Stomach (tissue), 8 donors: ENCODE measurements at regions not wholly inside any gene's neighbourhood (a gene's known extent, or its start where the extent isn't known, plus 50 kb on each side); places are given as distances from the start of the nearest gene placed in this dataset.
"Not testable (repeated sequence)": the region's sequence is repeated elsewhere in the genome, so short reads cannot be mapped to it uniquely, and the experiment has no call there.

Experiments used
- DNase-seq, 2 donors: peaks; one replicate each; pipeline versions ENCODE4 v3.0.0 to v3.0.0-alpha.2; 2013 to 2019
- H3K27ac ChIP-seq, 5 donors: fragments of 200-600 bp in 4 of 5; sonication (generic) in 4 of 5; one replicate each; pipeline ENCODE4 v1.5.1; 2013 to 2019; ENCODE audit warnings: mild to moderate bottlenecking in 1 of 5, moderate library complexity in 1 of 5
- H3K27me3 ChIP-seq, 3 donors: fragments of 200-600 bp; sonication (generic); one replicate each; pipeline ENCODE4 v1.5.1; 2017 to 2019; ENCODE audit warnings: mixed run types in 1 of 3
- H3K36me3 ChIP-seq, 4 donors: fragments of 200-600 bp; sonication (generic); 1 replicate in 3 of 4; 2 replicates in 1 of 4; pipeline ENCODE4 v1.5.1; 2016 to 2019
- H3K4me1 ChIP-seq, 4 donors: fragments of 200-600 bp; sonication (generic); one replicate each; pipeline ENCODE4 v1.5.1; 2016 to 2019
- H3K4me3 ChIP-seq, 4 donors: fragments of 200-600 bp; sonication (generic) in 3 of 4; one replicate each; pipeline ENCODE4 v1.5.1; 2016 to 2019; ENCODE audit warnings: mild to moderate bottlenecking in 1 of 4
- H3K9me3 ChIP-seq, 4 donors: fragments of 200-600 bp; sonication (generic); one replicate each; pipeline ENCODE4 v1.5.1; 2016 to 2019
- EP300 ChIP-seq: sonication (generic); formaldehyde crosslinking; IDR thresholded peaks from one replicate; pipeline ENCODE4 v1.6.1; 2017; ENCODE audit warnings: antibody characterized with exemption
- POLR2A ChIP-seq, 4 donors: fragments of 450-650 bp; IDR thresholded peaks; one replicate each; pipeline ENCODE4 v1.6.1; 2016; ENCODE audit warnings: antibody characterized with exemption in 4 of 4, control low read depth in 2 of 4, mild to moderate bottlenecking in 1 of 4, moderate library complexity in 1 of 4
- POLR2AphosphoS5 ChIP-seq, 3 donors: sonication (generic); formaldehyde crosslinking; IDR thresholded peaks; one replicate each; pipeline ENCODE4 v1.6.1; 2016; ENCODE audit warnings: antibody characterized with exemption in 3 of 3
- WGBS, 5 donors: extraction: QIAGEN DNeasy Blood & Tissue Kit in 3 of 5; methylation state at CpG; one replicate each; pipeline versions ENCODE4 v1.1.5 to v1.1.7; 2013 to 2018; 5-methylcytosine and 5-hydroxymethylcytosine counted together
- intact Hi-C: fragments of 100-400 bp; cut with DNase I; formaldehyde crosslinking; loops from one replicate; pipeline ENCODE4 v1.15.1; 2023; ENCODE audit warnings: low total_unique reads
- TF ChIP-seq, protein P1 (sequence below), 7 experiments: fragments of 450-650 bp in 4 of 7; fragments of 200-600 bp in 3 of 7; sonication (generic) in 3 of 7; IDR thresholded peaks; one replicate each; pipeline ENCODE4 v1.5.1; 2016 to 2019; ENCODE audit warnings: antibody characterized with exemption in 7 of 7, control low read depth in 2 of 7, mild to moderate bottlenecking in 1 of 7
- donor health status: healthy with polysubstance abuse.
- donor health status: Bipolar disorder and iron deficiency.
- donor health status: healthy.

DNA sequence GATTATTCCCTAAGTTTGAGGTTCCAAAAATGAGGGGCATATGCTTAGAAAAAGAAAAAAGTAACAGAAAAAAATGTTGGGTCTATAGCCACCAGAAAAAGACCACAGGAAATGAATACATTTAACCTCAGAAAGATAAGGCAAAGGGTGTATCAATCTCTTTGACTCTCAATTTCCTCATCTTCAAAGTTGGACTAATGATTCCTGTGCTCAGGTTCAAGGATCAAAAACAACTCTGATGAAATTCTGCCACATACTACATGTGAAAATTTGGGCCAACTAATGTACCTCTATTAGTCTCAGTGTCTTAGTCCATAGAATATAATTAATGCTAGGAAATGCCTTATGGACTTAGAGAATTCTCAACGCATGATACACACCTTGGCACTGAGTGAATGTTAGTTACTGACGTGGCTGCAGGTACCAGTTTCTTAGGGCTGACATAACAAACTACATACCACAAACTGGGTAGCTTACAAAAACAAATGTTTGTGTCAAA lies 257.7 kb downstream of the ANKRD50 start:
- no peaks in the 10 kb centered on the region for H3K9me3 ChIP-seq
- TF ChIP-seq POLR2A (IDR thresholded peaks at IDR 0.05) (no peak), POLR2AphosphoS5 (IDR thresholded peaks at IDR 0.05) (no peak), EP300 (no peak)
- TF ChIP-seq, protein P1, sequence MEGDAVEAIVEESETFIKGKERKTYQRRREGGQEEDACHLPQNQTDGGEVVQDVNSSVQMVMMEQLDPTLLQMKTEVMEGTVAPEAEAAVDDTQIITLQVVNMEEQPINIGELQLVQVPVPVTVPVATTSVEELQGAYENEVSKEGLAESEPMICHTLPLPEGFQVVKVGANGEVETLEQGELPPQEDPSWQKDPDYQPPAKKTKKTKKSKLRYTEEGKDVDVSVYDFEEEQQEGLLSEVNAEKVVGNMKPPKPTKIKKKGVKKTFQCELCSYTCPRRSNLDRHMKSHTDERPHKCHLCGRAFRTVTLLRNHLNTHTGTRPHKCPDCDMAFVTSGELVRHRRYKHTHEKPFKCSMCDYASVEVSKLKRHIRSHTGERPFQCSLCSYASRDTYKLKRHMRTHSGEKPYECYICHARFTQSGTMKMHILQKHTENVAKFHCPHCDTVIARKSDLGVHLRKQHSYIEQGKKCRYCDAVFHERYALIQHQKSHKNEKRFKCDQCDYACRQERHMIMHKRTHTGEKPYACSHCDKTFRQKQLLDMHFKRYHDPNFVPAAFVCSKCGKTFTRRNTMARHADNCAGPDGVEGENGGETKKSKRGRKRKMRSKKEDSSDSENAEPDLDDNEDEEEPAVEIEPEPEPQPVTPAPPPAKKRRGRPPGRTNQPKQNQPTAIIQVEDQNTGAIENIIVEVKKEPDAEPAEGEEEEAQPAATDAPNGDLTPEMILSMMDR (IDR thresholded peaks at IDR 0.05), result no peak
- intact Hi-C loops, result no loop called here
- H3K36me3 ChIP-seq, result no peaks in the 10 kb centered on the region
- no peaks in the 10 kb centered on the region for H3K4me1 ChIP-seq
- 79 to 97% (median 89%) methylated on average over 2 of the region's 2 CpGs for WGBS, 5 donors
- no peak overlapping the region for H3K4me3 ChIP-seq
- H3K27ac ChIP-seq, result no peak overlapping the region
- no peak for DNase-seq
- H3K27me3 ChIP-seq, result no peaks in the 10 kb centered on the region

DNA sequence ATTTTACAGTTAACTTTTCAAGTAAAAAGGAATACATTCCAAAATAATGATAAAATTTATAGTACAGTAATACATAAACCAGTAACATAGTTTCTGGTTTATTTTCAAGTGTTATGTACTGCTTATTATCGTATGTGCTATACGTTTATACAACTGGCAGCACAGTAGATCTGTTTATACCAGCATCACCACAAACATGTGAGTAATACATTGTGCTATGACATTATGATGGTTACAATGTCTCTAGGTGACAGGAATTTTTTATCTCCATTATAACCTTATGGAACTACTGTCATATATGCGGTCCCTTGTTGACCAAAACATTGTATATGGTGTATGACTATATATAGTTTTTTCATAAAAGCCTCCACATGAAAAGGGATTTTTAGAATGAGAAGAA lies 256.9 kb downstream of the ANKRD50 start:
- 88 to 97% (median 95%) methylated on average over 3 of the region's 3 CpGs for WGBS, 5 donors
- H3K36me3 ChIP-seq, result no peaks in the 10 kb centered on the region
- no peak for DNase-seq
- intact Hi-C loops, result no loop called here
- TF ChIP-seq, protein P1 (IDR thresholded peaks at IDR 0.05), result no peak
- H3K27ac ChIP-seq, result no peak overlapping the region
- no peaks in the 10 kb centered on the region for H3K9me3 ChIP-seq
- no peaks in the 10 kb centered on the region for H3K4me1 ChIP-seq
- H3K4me3 ChIP-seq, result no peak overlapping the region
- no peaks in the 10 kb centered on the region for H3K27me3 ChIP-seq

DNA sequence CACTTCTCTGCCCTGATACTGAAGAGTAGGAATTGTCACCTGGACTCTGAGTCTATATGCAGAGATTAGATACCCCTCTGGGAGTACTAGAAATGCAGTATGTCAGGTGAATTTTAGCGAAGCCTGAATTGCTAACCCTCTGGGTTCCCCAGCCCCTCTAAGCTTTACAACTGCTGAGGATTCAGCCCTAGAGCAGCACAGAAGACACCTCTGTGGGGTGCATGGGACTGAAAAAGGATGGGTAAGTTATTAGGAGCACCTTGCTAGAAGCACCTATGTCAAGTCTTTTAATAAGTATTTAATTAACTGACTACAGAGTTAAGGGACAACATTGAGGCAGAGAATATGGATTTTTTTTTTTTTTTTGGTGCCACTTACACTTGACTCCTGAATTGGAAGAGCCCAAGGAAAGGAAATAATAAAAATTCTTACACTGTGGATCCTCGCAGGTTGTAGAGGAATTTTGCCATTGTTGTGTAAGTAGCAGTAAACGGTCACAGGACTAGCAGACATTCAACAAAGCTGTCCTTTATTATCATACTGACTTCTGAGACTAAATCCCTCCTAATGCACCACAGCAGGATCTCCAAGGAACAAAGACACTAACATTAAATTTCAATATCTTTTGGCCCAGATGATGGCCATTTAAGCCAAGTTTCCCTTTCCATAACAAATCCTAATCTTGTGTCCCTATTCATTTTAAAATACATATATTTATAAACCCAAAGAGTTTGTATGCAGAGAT lies 253.2 kb downstream of the ANKRD50 start:
- Histone ChIP-seq H3K4me1 (no peaks in the 10 kb centered on the region), H3K27me3 (no peaks in the 10 kb centered on the region), H3K4me3 (no peak overlapping the region), H3K27ac (no peak overlapping the region), H3K36me3 (no peaks in the 10 kb centered on the region), H3K9me3 (peaks cover 9 to 30% (median 23%) of the 10 kb centered on the region in 4 donors)
- TF ChIP-seq, protein P1 (IDR thresholded peaks at IDR 0.05), result no peak
- TF ChIP-seq EP300 (no peak), POLR2AphosphoS5 (IDR thresholded peaks at IDR 0.05) (no peak), POLR2A (IDR thresholded peaks at IDR 0.05) (no peak)
- no peak for DNase-seq
- 64 to 84% (median 81%) methylated on average over 3 of the region's 3 CpGs for WGBS, 5 donors
- intact Hi-C loops, result no loop called here

DNA sequence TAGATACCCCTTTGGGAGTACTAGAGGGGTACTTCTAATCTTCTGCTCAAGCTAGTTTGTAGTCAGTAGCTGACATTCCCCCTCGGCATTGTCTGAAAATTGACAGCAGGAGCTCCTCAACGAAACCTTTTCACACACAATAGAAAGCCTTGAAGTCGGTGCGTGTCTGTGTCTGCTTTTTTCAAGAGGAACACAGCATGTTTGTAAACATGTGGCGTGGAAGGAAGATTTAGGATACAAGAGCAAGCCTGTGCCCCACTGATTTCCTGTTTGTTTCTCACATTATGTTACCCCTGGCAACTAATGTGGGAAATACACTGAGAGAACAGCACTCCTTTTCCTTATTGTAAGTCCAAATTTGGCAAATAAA lies 252.6 kb downstream of the ANKRD50 start:
- H3K27ac ChIP-seq, result no peak overlapping the region
- intact Hi-C loops, result no loop called here
- 56 to 73% (median 68%) methylated on average over 5 of the region's 5 CpGs for WGBS, 5 donors
- no peaks in the 10 kb centered on the region for H3K36me3 ChIP-seq
- H3K4me1 ChIP-seq, result no peaks in the 10 kb centered on the region
- H3K9me3 ChIP-seq, result peaks cover 9 to 30% (median 23%) of the 10 kb centered on the region in 4 donors
- H3K4me3 ChIP-seq, result no peak overlapping the region
- TF ChIP-seq EP300 (no peak), POLR2A (IDR thresholded peaks at IDR 0.05) (no peak), POLR2AphosphoS5 (IDR thresholded peaks at IDR 0.05) (no peak)
- TF ChIP-seq, protein P1 (IDR thresholded peaks at IDR 0.05), result no peak
- DNase-seq, result peak in 1 of 2 donors; percentile 69
- H3K27me3 ChIP-seq, result no peaks in the 10 kb centered on the region

DNA sequence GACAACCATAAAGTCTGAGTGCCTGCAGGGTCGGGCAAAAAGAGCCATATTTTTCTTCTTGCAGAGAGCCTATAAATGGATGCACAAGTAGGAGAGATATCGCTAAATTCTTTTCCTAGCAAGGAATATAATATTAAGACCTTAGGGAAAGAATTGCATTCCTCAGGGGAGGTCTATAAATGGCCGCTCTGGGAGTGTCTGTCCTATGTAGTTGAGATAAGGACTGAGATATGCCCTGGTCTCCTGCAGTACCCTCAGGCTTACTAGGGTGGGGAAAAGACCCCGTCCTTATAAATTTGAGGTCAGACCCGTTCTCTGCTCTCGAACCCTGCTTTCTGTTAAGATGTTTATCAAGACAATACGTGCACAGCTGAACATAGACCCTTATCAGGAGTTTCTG lies 250.9 kb downstream of the ANKRD50 start:
- H3K27me3 ChIP-seq, H3K36me3 ChIP-seq, H3K27ac ChIP-seq, intact Hi-C loops, H3K4me3 ChIP-seq, H3K4me1 ChIP-seq, DNase-seq: not testable (repeated sequence)
- H3K9me3 ChIP-seq, result peaks cover 9 to 30% (median 23%) of the 10 kb centered on the region in 4 donors
- 89 to 95% (median 91%) methylated on average over 7 of the region's 7 CpGs for WGBS, 5 donors
